ENCODE measurements at regions not wholly inside any gene's neighbourhood (a gene's known extent, or its start where the extent isn't known, plus 50 kb on each side); places are given as distances from the start of the nearest gene placed in this dataset.

GRCh38 chr3:132881756-132882409 lies 156.3 kb upstream of the TMEM108 start:
- Histone ChIP-seq H3K4me3 (no peak overlapping the region), H3K27ac (no peak overlapping the region), H3K9me3 (no peaks in the 10 kb centered on the region), H3K27me3 (no peaks in the 10 kb centered on the region), H3K36me3 (no peaks in the 10 kb centered on the region), H3K4me1 (no peaks in the 10 kb centered on the region)
- TF ChIP-seq CTCF (IDR thresholded peaks at IDR 0.05) = no peak
- ATAC-seq (no peak), FAIRE-seq (no peak), DNase-seq (no peak)
- intact Hi-C loops (cut with DNase I) = no loop called here
- 54 to 64% methylated on average over 5 of the region's 5 CpGs for WGBS, 2 donors

- 47 to 67% methylated on average over 1 of the region's 1 CpG for whole genome bisulfite sequencing, 2 donors
- FAIRE-seq = no peak
- no peak for TF ChIP-seq CTCF (IDR thresholded peaks at IDR 0.05)
- Histone ChIP-seq H3K27ac (no peak overlapping the region), H3K36me3 (no peaks in the 10 kb centered on the region), H3K9me3 (no peaks in the 10 kb centered on the region), H3K4me3 (no peak overlapping the region), H3K4me1 (no peaks in the 10 kb centered on the region), H3K27me3 (no peaks in the 10 kb centered on the region)
- no peak for ATAC-seq
- intact Hi-C loops (cut with DNase I) = no loop called here
- no peak for DNase-seq
Measured at GRCh38 chr3:132880986-132881385, 157.2 kb upstream of the TMEM108 start.

- H3K27me3 ChIP-seq = no peaks in the 10 kb centered on the region
- no peak for TF ChIP-seq CTCF (IDR thresholded peaks at IDR 0.05)
- DNase-seq (no peak), FAIRE-seq (no peak), ATAC-seq (no peak)
- no peak overlapping the region for H3K4me3 ChIP-seq
- no peaks in the 10 kb centered on the region for H3K36me3 ChIP-seq
- H3K4me1 ChIP-seq = no peaks in the 10 kb centered on the region
- no peaks in the 10 kb centered on the region for H3K9me3 ChIP-seq
- intact Hi-C loops (cut with DNase I) = no loop called here
- no peak overlapping the region for H3K27ac ChIP-seq
Measured at GRCh38 chr3:132879656-132880055, 157.4 kb upstream of the NPHP3 start.

GRCh38 chr3:132874701-132875100 lies 152.5 kb upstream of the NPHP3 start:
- intact Hi-C loops (cut with DNase I) = no loop called here
- no peak for FAIRE-seq

More at GRCh38 chr3:132874701-132875100, 152.5 kb upstream of the NPHP3 start:
- Histone ChIP-seq H3K27me3 (no peaks in the 10 kb centered on the region), H3K9me3 (no peaks in the 10 kb centered on the region), H3K27ac (no peak overlapping the region), H3K4me1 (no peaks in the 10 kb centered on the region), H3K36me3 (no peaks in the 10 kb centered on the region), H3K4me3 (no peak overlapping the region)
- no peak for TF ChIP-seq CTCF (IDR thresholded peaks at IDR 0.05)
- WGBS, 2 donors = 27 to 45% methylated on average over 1 of the region's 1 CpG
- ATAC-seq (no peak), DNase-seq (no peak)

All from pancreas (tissue), 10 donors.